GM23338 (cell line): ENCODE measurements at regions not wholly inside any gene's neighbourhood (a gene's known extent, or its start where the extent isn't known, plus 50 kb on each side); places are given as distances from the start of the nearest gene placed in this dataset.

Experiments used
- CREB1 ChIP-seq: fragments of 250-450 bp; sonication (Bioruptor Pico); IDR thresholded peaks from 2 replicates; pipeline ENCODE4 v1.5.0; 2020; ENCODE audit warnings: low read depth, mild to moderate bottlenecking, moderate library complexity
- CTCF ChIP-seq, 2 experiments: fragments of 200-600 bp in 1 of 2; sonication (generic) in 1 of 2; conservative IDR thresholded peaks; 2 replicates each; pipeline versions ENCODE4 v1.5.1 to v1.6.1; 2016 to 2017; ENCODE audit warnings: antibody characterized with exemption in 2 of 2, low read depth in 2 of 2, mild to moderate bottlenecking in 2 of 2, moderate library complexity in 1 of 2
- EZH2 ChIP-seq: fragments of 200-600 bp; sonication (generic); IDR thresholded peaks from one replicate; pipeline ENCODE4 v1.8.0; 2017; ENCODE audit warnings: antibody characterized with exemption, mild to moderate bottlenecking, low read depth; ENCODE audit not compliant: unreplicated experiment
- EZH2phosphoT487 ChIP-seq: fragments of 200-600 bp; sonication (generic); IDR thresholded peaks from one replicate; pipeline ENCODE4 v1.8.1; 2018; ENCODE audit warnings: antibody characterized with exemption; ENCODE audit not compliant: unreplicated experiment
- JUNB ChIP-seq: IDR thresholded peaks from one replicate; pipeline ENCODE4 v1.6.1; 2016; ENCODE audit warnings: antibody characterized with exemption; ENCODE audit not compliant: unreplicated experiment
- NANOG ChIP-seq: IDR thresholded peaks from 2 replicates; pipeline ENCODE4 v1.6.1; 2016; ENCODE audit warnings: antibody characterized with exemption, borderline replicate concordance
- POLR2AphosphoS5 ChIP-seq: IDR thresholded peaks from 2 replicates; pipeline ENCODE4 v1.6.1; 2016; ENCODE audit warnings: antibody characterized with exemption, low read depth
- REST ChIP-seq: IDR thresholded peaks from one replicate; pipeline ENCODE4 v1.6.1; 2018; ENCODE audit warnings: antibody characterized with exemption; ENCODE audit not compliant: unreplicated experiment
- STAT1 ChIP-seq: IDR thresholded peaks from one replicate; pipeline ENCODE4 v1.6.1; 2016; ENCODE audit warnings: antibody characterized with exemption; ENCODE audit not compliant: unreplicated experiment
- ZNF114 ChIP-seq: fragments of 250-450 bp; sonication (Bioruptor Pico); IDR thresholded peaks from 2 replicates; pipeline ENCODE4 v1.5.0; 2020; ENCODE audit warnings: mild to moderate bottlenecking, moderate library complexity
- ZNF331 ChIP-seq: fragments of 250-450 bp; sonication (Bioruptor Pico); IDR thresholded peaks from 2 replicates; pipeline ENCODE4 v1.5.0; 2020; ENCODE audit warnings: low read depth, mild to moderate bottlenecking, moderate library complexity
- ZNF462 ChIP-seq: fragments of 250-450 bp; sonication (Bioruptor Pico); IDR thresholded peaks from 2 replicates; pipeline ENCODE4 v1.5.0; 2020; ENCODE audit warnings: mild to moderate bottlenecking, moderate library complexity

- TF ChIP-seq CREB1 (CRISPR knock-in tag) (no peak), CTCF (conservative IDR thresholded peaks at IDR 0.05; ENCODE audit: low read depth in 2 of 2) (peak in 1 of 2 experiments; percentile 26; a peak in 1 of 4 replicates), POLR2AphosphoS5 (no peak), REST (no peak), EZH2phosphoT487 (no peak), ZNF331 (no peak), ZNF462 (CRISPR knock-in tag) (no peak), EZH2 (no peak), NANOG (no peak), ZNF114 (CRISPR knock-in tag) (no peak), JUNB (no peak), STAT1 (no peak)
These were observed 582.7 kb downstream of the PTPRC start for GRCh38 chr1:199221371-199222150.
